ENCODE measurements at regions not wholly inside any gene's neighbourhood (a gene's known extent, or its start where the extent isn't known, plus 50 kb on each side); places are given as distances from the start of the nearest gene placed in this dataset.
"Not testable (repeated sequence)": the region's sequence is repeated elsewhere in the genome, so short reads cannot be mapped to it uniquely, and the experiment has no call there.

DNA sequence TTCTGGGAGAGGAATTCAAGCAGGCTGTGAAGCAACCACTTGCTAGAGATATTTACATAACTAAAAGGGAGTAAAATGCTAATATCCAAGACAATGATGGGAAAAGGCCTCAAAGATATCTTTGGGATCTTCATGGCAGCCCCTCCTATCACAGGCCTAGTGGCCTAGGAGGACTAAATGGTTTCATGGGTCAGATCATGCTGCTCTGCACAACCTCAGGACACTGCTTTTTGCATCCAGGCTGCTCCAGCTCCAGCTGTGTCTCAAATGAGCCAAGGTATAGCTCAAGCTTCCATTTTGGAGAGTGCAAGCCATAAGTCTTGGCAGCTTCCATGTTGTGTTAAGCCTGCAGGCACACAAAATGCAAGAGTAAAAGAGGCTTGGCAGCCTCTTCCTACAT is 195.6 kb upstream of the SSTR1 start:
- DNase-seq (ENCODE audit: insufficient read length, low spot score), result no peak
- TF ChIP-seq POLR2A (IDR thresholded peaks at IDR 0.05; ENCODE audit: low read depth, low read length), result no peak
- no peak for FAIRE-seq

DNA sequence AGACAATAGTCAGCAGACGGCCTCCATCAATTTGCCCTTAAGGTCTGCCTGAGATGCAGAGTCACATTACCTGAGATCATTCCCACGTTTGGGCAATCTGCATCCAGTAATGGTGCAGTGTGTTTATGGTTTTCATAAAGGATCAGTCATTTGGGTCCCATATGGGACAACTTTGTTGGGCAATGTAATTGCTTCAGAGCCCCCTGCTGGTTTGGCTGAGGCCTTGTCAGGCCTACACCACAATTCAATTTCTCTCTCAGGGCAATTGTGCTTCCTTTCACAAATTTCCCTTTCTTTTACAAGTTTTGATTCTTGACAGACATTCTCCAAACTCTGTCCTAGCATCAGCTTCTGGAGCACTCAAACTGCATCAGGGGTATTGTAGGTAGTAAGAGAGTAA is 191.2 kb upstream of the SSTR1 start:
- TF ChIP-seq POLR2A (IDR thresholded peaks at IDR 0.05; ENCODE audit: low read depth, low read length), result no peak
- no peak for FAIRE-seq
- DNase-seq (ENCODE audit: insufficient read length, low spot score), result no peak

DNA sequence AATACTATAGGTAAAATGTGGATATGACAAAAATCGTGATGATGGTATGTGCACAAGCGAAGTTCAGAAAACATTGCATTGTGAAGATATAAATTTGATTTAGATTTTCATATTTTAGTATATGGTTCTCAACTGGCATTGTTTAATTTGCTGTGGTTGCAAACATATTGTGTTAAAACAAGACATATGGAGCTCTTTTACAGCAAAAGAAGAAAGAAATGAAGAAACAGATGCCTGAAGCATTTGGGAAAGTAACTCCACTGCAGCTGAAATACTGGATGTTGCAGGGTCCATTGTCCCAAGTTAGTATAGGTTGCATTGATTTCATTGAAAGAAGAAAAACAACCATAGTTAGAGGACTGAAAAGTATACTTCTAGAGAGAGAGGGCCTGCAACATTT is 185.8 kb upstream of the SSTR1 start:
- DNase-seq (ENCODE audit: insufficient read length, low spot score), result no peak
- no peak for FAIRE-seq
- no peak for TF ChIP-seq POLR2A (IDR thresholded peaks at IDR 0.05; ENCODE audit: low read depth, low read length)

DNA sequence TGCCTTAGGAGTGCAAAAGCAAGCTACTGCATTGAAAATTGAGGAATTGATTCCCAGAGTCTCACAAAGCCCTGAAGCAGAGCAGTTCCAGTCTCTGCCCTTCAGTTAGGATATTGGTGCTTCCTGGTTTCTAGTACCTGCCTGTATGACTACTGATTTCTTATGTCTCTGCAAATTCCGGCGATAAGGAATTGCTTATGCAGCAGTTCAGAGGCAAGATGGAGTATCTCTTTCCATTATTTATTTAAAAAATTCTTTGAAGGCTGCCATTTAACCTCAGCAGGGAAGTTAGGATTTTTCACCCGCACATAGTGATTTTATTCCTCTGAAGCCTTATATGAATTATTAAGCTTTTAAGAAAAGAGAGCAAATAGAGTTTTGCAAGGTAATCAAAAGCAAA is 184.9 kb upstream of the SSTR1 start:
- FAIRE-seq (no peak), DNase-seq (ENCODE audit: insufficient read length, low spot score) (no peak)
- no peak for TF ChIP-seq POLR2A (IDR thresholded peaks at IDR 0.05; ENCODE audit: low read depth, low read length)

DNA sequence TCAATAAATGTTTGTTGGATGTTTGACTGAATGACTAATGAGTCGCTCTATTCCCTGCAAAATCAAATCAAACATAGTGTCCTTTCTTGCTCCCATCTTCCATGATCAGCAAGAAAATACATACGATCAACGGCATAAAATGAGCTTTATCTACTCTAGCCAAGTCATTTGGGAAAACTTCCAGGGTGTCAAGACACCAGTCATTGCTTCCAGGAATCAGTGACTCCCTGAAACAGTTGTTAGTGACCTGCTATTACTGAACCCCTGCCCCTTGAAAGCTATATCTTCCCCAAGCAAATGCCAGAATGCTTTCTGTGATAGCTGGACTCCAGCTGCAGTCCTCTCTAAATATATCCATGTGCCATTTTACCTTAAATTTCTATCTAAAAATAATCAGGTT is 169.5 kb upstream of the SSTR1 start:
- DNase-seq (ENCODE audit: insufficient read length, low spot score) (no peak), FAIRE-seq (no peak)
- no peak for TF ChIP-seq POLR2A (IDR thresholded peaks at IDR 0.05; ENCODE audit: low read depth, low read length)

DNA sequence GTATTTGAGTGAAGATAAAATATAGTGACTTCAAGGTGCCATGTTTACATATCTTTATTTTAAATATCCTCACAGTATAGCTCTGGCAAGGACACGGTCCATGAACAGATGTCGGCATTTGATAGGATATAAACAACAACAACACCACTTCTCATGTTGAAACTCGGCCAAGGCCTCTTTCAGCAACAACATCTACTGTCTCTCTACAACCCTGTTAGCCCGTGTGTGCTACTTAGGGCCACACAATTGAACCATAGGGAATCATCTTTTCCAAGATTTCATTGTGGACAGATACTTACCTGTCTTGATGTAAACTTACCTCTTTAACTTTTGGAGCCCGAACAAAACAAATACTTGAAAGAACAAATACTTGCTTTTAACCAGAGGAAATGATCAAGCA is 168.7 kb upstream of the SSTR1 start:
- TF ChIP-seq POLR2A (IDR thresholded peaks at IDR 0.05; ENCODE audit: low read depth, low read length), result no peak
- no peak for DNase-seq (ENCODE audit: insufficient read length, low spot score)
- no peak for FAIRE-seq

DNA sequence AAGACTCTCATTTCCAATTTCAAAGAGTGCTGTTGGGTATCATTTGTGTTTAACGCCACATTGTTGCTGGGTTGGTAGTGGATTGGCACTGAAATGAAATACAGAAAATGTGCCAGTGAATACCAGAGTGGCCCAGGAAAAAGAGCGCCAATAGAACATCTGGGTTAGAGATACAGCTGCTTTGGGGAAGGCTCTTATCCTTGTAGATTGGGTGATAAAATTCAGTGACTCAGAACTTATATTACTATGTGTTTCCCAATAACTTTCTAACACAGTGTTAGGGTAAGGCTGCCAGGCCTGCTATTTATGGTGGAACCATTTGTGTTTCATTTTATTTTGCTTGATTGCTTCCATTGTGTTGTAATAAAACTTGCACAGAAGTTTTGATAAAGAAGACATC is 168.2 kb upstream of the SSTR1 start:
- TF ChIP-seq POLR2A (IDR thresholded peaks at IDR 0.05; ENCODE audit: low read depth, low read length), result no peak
- no peak for FAIRE-seq

DNA sequence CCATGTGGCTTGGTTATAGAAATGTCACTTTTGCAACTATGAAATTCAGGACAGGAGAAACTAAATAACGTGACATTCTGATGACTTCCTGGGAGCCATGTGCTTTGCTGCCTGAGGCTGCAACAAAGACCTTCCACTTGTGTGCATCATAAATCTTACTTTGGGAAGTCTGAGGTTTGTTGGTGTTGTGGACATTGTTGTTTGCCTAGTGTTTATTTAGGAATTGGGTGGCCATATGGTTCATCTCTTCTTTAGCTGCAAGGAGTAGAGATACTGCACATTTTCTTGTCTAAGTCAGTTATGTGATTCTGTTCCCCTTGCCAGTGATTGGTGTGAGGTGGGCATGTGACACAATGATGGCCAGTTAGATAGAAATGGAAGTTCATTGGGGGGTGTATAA is 167.3 kb upstream of the SSTR1 start:
- FAIRE-seq (no peak), DNase-seq (ENCODE audit: insufficient read length, low spot score) (no peak)
- TF ChIP-seq POLR2A (IDR thresholded peaks at IDR 0.05; ENCODE audit: low read depth, low read length), result no peak

More for the DNA sequence above, 168.2 kb upstream of the SSTR1 start:
- no peak for DNase-seq (ENCODE audit: insufficient read length, low spot score)

DNA sequence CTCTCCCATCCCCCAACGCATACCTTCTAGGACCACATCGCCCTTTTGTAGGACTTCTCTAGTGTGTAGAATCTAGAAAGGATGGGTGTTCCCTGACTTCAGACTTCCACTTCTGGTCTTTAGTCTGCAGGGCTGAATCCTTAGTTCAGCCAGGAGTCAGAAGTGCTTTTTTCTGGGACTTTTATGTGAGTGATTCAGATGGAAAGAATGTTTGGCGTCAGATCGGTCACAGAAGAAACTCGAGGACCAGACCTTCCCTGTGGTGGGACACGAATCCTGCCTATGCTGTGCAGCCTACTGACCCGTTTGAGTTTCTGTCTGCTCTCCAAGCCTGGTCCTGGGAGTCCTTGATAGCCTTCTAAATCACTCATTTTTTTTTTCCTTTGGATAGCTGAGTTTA is 165.4 kb upstream of the SSTR1 start:
- TF ChIP-seq POLR2A (IDR thresholded peaks at IDR 0.05; ENCODE audit: low read depth, low read length), result no peak
- FAIRE-seq (peak; percentile 81), DNase-seq (ENCODE audit: insufficient read length, low spot score) (peak; percentile 12)

DNA sequence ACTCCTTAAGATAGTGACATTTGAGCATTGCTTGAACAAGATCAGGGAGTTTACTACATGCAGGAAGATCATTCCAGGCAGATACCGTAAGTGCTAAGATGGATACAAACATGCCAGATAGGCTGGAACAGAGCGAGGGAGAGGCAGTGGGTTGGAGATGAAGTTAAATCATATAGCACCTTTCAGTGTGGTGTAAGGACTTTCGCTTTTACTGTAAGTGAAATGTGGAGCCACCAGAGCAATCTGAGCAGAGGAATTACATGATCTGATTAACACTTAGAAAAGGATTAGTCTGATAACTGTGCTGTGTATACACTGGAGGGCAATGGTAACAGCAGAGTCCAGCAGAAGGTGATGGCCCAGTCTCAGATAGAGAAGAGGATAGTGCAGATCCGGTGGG is 163.0 kb upstream of the SSTR1 start:
- FAIRE-seq, result no peak

DNA sequence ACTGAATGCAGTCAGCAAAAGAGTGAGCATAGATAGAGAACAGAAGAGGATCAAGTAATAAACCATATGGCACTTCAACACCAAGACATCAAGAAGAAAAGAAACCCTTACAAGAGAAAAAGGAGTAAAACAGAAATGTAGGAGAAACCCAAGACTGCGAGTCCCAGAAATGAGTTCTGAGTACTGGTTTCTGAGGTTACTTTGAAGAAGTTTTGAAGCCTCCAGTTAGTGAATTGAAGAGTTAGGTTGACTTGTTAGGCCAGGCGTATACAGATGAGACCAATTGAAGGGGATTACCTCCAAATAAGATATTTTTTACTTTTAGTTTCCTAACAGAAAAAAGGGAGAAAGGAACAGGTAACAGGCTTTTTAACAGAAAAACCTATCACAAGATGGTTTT is 162.2 kb upstream of the SSTR1 start:
- no peak for DNase-seq (ENCODE audit: insufficient read length, low spot score)
- no peak for FAIRE-seq
- no peak for TF ChIP-seq POLR2A (IDR thresholded peaks at IDR 0.05; ENCODE audit: low read depth, low read length)

More for the DNA sequence above, 163.0 kb upstream of the SSTR1 start:
- no peak for DNase-seq (ENCODE audit: insufficient read length, low spot score)
- TF ChIP-seq POLR2A (IDR thresholded peaks at IDR 0.05; ENCODE audit: low read depth, low read length), result no peak

DNA sequence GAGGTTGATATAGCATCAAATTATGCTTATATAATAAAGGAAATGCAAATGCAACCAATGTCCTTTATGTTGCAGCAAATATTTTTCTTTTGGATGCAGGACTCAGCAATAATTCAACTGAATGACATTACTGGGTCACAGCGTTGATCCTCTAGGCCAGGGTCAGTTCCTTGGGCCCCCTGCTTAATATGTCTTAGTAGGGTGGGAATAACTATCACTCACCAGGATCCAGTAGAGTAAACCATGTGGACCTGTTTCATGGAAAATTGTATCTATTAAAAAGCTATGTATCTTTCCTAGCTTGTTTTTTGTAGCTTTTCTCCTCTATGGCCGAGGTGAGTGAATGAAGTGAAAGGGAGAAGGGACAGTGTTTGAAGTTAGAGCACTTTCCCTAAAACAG is 161.5 kb upstream of the SSTR1 start:
- FAIRE-seq, result no peak
- TF ChIP-seq POLR2A (IDR thresholded peaks at IDR 0.05; ENCODE audit: low read depth, low read length), result no peak

DNA sequence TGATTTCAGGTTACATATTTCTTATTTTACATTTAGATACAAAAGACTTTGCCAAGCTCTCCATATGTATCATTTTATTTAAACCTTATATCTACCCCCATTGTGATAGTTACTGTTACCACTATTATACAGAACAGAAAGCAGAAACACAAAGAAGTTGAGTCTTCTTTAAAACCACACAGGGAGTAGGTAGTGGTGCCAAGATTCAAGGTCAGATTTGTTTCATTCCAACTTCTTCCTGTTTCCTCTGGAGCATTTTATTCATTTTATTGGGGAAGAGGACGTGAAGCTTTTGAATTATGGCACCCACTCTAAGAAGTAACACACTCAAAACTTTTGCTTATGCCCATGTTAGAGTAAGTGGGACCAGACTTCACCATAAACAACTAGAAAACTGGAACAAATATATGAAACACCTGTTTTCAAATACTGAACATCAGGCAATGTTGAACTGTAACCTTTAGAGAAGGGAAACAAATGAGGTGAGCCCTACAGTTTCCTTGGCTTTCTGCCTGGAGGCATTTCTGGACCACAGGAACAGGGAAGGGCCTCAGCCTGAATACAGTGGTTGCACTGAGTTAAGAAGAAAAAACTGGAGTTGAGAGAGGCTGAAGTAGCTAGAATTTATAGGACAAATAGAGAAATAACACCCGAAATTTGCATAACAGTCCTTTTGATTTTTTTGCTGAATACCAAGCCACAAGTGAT is 160.4 kb upstream of the SSTR1 start:
- FAIRE-seq, result no peak

More for the DNA sequence above, 161.5 kb upstream of the SSTR1 start:
- DNase-seq (ENCODE audit: insufficient read length, low spot score), result no peak

DNA sequence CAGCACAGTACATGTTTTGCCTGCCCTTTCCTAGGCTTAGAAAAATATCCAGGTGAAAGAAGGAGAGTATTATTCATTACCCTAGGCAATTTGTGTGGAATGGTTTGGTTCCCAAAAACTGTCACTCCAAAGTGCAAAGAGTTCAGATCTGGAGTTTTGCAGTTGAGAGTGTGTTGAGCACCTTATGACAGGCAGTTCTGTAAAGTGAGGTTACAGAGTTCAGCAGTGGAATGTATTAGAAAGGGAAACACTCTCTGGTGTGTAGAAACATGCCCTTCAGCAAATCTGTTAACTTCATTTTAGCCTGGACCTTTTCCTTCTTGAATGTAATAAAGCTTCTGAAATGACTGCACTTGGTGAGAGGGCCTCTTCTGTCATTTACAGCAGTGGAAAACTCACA is 154.0 kb upstream of the SSTR1 start:
- no peak for FAIRE-seq
- DNase-seq (ENCODE audit: insufficient read length, low spot score), result no peak
- TF ChIP-seq POLR2A (IDR thresholded peaks at IDR 0.05; ENCODE audit: low read depth, low read length), result no peak

More for the DNA sequence above, 160.4 kb upstream of the SSTR1 start:
- DNase-seq (ENCODE audit: insufficient read length, low spot score), result no peak
- TF ChIP-seq POLR2A (IDR thresholded peaks at IDR 0.05; ENCODE audit: low read depth, low read length), result no peak

DNA sequence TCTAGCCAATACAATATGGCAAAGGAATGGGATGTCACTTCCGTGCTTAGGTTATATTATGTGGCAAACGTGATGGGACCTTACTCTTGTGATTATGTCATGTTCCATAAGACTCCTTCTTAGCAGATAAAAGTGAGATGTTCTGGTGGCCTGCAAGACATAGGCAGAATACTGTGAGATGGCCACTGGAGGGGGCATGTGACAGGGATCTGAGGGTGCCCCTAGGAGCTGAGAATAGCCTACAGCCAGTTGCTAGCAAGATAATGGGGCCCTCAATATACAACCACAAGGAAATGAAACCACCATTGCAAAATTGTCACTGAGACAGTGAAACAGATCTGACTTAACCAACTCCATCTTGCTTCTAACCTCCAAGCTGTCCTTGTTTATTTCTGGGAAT is 151.4 kb upstream of the SSTR1 start:
- DNase-seq (ENCODE audit: insufficient read length, low spot score), result no peak
- FAIRE-seq, result no peak
- no peak for TF ChIP-seq POLR2A (IDR thresholded peaks at IDR 0.05; ENCODE audit: low read depth, low read length)

DNA sequence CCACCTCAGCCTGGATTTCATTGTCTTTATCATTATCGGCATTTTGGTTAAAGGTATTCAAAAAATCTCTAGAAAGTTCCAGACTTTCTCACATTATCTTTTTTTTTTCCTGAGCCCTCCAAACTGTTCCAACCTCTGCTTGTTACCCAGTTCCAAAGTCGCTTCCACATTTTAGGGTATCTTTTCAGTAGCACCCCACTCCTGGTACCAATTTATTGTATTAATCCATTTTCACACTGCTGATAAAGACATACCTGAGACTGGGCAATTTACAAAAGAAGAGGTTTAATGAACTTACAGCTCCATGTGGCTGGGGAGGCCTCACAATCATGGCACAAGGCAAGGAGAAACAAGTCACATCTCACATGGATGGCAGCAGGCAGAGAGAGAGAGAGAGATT is 145.5 kb upstream of the SSTR1 start:
- DNase-seq (ENCODE audit: insufficient read length, low spot score); FAIRE-seq: not testable (repeated sequence)

Data from H54 (cell line).